Activated T-cell treated with anti-CD3 and anti-CD28 coated beads, Interleukin-2, amount 50 U/mL, for 72 hours (primary cell): ENCODE measurements at regions not wholly inside any gene's neighbourhood (a gene's known extent, or its start where the extent isn't known, plus 50 kb on each side); places are given as distances from the start of the nearest gene placed in this dataset.

Source experiments
- ATAC-seq, 2 donors: fragments of 150-1000 bp; cut with Tn5 transposase; replicated peaks in 1 of 2; 2 replicates each; pipeline ENCODE4 v1.10.0; 2021; ENCODE audit warnings: moderate library complexity in 2 of 2, mild to moderate bottlenecking in 1 of 2
- DNase-seq, 2 donors: peaks; one replicate each; pipeline ENCODE4 v3.0.0; 2021 to 2022; ENCODE audit warnings: mixed read lengths in 1 of 2
- H3K27ac Mint-ChIP-seq: one replicate; pipeline ENCODE4 v1.8.0; 2022; ENCODE audit warnings: mild to moderate bottlenecking, moderate library complexity, mixed read lengths
- H3K27me3 Mint-ChIP-seq: one replicate; pipeline ENCODE4 v1.8.0; 2022; ENCODE audit warnings: low read depth, mixed read lengths
- H3K36me3 Mint-ChIP-seq, 2 donors: one replicate each; pipeline ENCODE4 v1.8.0; 2022; ENCODE audit warnings: mixed read lengths in 2 of 2, mild to moderate bottlenecking in 1 of 2; ENCODE audit not compliant: insufficient read depth in 2 of 2
- H3K4me1 Mint-ChIP-seq: one replicate; pipeline ENCODE4 v1.8.0; 2022; ENCODE audit warnings: low read depth, mixed read lengths
- H3K4me3 Mint-ChIP-seq, 2 donors: one replicate each; pipeline ENCODE4 v1.8.0; 2022; ENCODE audit warnings: mild to moderate bottlenecking in 2 of 2, mixed read lengths in 2 of 2, moderate library complexity in 2 of 2
- H3K9me3 Mint-ChIP-seq, 2 donors: one replicate each; pipeline ENCODE4 v1.8.0; 2022; ENCODE audit warnings: mixed read lengths in 2 of 2

DNA sequence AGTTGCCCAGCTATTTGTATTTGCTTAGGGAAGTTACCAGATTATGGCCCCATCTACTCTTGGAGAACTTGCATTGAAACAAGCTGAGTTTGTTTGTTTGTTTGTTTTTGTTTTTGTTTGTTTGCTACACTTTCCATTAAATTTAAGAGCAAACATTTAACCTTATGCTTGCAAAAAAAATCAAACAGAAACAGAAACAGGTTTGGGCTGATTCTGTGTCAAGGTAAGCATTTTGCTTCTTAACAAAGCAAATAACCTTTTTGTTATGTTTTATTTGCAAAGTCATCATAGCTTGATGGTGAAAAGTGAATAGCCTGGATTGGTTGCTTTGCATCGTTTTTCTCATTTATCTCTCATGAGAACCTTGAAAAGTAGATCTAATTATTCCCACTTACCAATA, 531.8 kb downstream of the EFNB2 start:
- no peak for DNase-seq
- no peaks in the 10 kb centered on the region for H3K27me3 Mint-ChIP-seq
- peaks cover 0 to under 1% of the 10 kb centered on the region in 2 donors for H3K36me3 Mint-ChIP-seq
- ATAC-seq: no peak
- H3K9me3 Mint-ChIP-seq: peaks cover 3 to 5% of the 10 kb centered on the region in 2 donors
- H3K27ac Mint-ChIP-seq: no peak overlapping the region
- no peak overlapping the region for H3K4me3 Mint-ChIP-seq
- no peaks in the 10 kb centered on the region for H3K4me1 Mint-ChIP-seq

DNA sequence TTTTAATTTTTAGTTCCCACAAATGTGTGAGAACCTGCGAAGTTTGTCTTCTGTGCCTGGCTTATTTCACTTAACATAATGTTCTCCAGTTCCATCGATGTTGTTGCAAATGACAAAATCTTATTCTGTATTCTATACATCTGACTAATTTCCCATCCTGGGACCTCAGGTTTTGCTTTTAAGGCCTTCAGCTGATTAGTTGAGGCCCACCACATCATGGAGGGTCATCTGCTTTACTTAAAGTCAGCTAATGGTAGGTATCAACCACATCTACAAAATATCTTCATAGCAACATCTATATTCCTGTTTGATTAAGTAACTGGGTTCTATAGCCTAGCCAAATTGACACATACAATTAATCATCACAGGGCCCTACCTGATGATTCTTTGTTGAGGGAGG, 534.0 kb downstream of the EFNB2 start:
- peaks cover 3 to 5% of the 10 kb centered on the region in 2 donors for H3K9me3 Mint-ChIP-seq
- no peaks in the 10 kb centered on the region for H3K27me3 Mint-ChIP-seq
- ATAC-seq (no peak), DNase-seq (no peak)
- no peaks in the 10 kb centered on the region for H3K4me1 Mint-ChIP-seq
- H3K27ac Mint-ChIP-seq: no peak overlapping the region
- no peak overlapping the region for H3K4me3 Mint-ChIP-seq
- peaks cover 0 to 3% of the 10 kb centered on the region in 2 donors for H3K36me3 Mint-ChIP-seq

DNA sequence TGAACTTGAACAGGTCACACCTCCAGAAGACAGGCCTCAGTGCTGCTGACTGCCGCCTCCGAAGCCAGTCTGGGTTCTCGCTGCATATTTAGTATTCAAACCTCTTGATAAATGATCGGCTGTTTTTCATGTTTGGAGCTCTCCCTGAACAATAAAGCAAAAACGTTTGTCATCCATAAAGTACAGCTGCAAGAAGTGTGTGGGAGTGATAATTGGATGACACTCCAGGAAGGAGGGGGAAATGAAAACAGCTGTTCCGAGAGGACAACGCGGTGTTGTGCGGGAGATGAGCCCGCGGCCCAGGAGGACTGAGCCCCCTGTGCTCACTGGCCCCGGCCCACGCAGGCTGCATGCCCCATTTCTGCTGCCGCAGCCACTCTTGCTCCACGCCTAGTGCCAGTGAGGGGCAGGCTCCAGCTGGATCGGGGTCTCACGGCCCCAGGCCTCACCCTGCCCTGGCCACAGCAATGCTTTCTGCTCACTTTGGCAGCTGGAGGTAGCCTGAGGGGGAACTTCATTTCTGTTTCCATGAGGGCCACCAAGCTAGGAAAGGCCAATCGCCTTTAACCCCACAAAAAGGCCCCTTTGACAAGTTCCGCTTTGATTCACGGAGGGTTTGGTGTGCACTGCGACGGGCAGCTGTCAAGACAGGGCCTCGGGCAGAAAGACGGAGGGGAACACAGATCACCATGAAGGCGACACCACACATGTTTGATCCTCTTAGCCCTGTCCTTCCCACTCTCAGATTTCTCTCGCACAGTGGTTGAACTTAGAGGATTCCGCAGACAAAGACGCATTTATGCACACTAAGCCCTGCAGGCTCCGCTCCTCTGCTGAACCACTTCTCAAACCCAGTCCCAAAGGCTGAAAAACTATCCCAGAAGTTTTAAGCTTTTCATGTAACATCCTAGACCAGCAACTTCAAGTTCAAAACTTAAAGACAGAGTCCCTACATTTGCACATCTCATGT, 537.6 kb downstream of the EFNB2 start:
- DNase-seq: no peak
- Mint-ChIP-seq H3K27ac (no peak overlapping the region), H3K4me1 (no peaks in the 10 kb centered on the region), H3K9me3 (peaks cover 5% of the 10 kb centered on the region in 2 donors), H3K27me3 (no peaks in the 10 kb centered on the region), H3K36me3 (peaks cover 0 to 3% of the 10 kb centered on the region in 2 donors), H3K4me3 (no peak overlapping the region)
- no peak for ATAC-seq

DNA sequence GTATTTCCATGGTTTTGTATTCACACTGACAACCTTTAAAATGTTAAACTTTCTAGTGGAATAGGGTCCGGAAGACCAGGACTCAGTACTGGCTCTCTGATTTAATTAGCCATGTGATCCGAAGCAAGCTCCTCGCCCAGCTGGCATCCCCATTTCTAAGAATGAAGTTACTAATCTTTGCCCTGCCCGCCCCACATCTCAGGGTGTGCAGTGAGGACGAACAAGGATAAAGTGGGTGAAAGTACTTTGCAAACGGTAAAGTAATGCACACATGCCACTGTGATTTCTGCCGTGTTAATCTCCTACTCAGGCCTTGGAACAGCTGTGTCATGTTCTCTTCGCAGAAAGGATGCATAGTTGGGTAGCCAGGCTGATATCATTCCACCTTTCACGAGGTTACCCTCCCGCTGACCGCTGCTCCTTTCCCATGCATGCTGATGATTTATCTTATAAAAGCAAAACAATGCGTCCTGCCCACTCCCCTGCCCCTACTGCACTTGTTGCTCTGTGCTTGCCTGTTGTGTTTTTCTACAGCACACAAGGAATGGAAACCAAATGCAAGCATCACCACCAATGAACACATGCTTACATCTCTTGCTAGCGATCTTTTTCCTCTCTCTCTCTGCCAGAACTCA, 539.0 kb downstream of the EFNB2 start:
- peaks cover 0 to 3% of the 10 kb centered on the region in 2 donors for H3K36me3 Mint-ChIP-seq
- no peak for DNase-seq
- H3K9me3 Mint-ChIP-seq: peaks cover 5% of the 10 kb centered on the region in 2 donors

DNA sequence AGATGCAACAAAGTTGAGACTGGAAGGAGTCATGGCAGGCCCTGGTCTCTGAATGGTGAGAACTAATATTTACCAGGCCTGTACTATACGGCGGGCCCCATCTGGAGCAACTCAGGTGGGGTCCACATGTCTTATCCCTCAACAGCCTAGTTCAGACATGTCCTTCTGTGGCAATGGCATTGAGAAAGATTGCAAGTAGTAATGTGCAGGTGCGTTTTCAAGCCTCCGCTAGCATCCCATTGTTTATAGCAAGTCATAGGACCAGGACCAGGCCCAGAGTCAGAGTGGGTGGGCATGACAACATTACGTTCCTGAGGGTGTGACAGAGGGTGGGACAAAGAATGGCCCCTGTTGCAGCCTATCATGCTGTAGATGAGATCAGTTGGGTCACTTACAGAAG, 541.1 kb downstream of the EFNB2 start:
- no peak overlapping the region for H3K27ac Mint-ChIP-seq
- H3K4me1 Mint-ChIP-seq: no peaks in the 10 kb centered on the region
- H3K36me3 Mint-ChIP-seq: peaks cover 0 to 3% of the 10 kb centered on the region in 2 donors
- peaks cover 3 to 5% of the 10 kb centered on the region in 2 donors for H3K9me3 Mint-ChIP-seq
- H3K4me3 Mint-ChIP-seq: no peak overlapping the region
- H3K27me3 Mint-ChIP-seq: no peaks in the 10 kb centered on the region
- ATAC-seq: no peak
- no peak for DNase-seq

More for the DNA sequence above, 539.0 kb downstream of the EFNB2 start:
- Mint-ChIP-seq H3K4me3 (no peak overlapping the region), H3K27ac (no peak overlapping the region), H3K27me3 (no peaks in the 10 kb centered on the region), H3K4me1 (no peaks in the 10 kb centered on the region)
- ATAC-seq: no peak

DNA sequence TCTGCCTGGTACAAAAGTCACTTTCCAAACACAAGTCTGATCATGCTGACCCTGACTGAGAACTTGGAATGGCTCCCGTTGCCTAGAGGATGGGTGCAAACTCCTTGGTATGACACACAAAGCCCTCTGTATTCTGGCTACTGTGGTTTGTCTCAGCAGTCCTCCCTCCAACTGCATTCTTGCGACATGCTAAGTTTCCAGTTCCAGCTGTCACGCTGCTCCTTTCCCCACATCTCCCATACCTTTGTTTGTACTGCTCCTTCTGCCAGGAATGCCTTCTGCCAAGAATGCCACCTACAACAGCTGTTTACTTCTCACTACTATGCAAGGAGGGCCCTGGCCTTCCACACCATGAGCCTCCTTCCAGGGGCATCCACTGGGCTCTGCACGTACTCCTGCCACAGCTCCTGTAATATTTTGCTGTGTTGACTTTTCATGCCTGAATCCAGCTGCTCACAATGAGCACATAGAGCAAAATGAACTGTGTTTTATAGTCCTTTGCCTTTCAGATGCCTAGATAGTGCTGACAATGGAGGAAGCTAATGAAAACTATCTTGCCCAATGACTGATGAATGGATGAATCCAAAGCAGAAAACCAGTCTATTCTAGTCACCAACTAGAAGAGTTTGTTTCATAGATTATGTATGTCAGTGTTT, 543.7 kb downstream of the EFNB2 start:
- Mint-ChIP-seq H3K27ac (no peak overlapping the region), H3K36me3 (no peaks in the 10 kb centered on the region), H3K4me1 (no peaks in the 10 kb centered on the region), H3K27me3 (no peaks in the 10 kb centered on the region), H3K9me3 (peaks cover 0 to 2% of the 10 kb centered on the region in 2 donors), H3K4me3 (no peak overlapping the region)
- DNase-seq: no peak
- no peak for ATAC-seq

DNA sequence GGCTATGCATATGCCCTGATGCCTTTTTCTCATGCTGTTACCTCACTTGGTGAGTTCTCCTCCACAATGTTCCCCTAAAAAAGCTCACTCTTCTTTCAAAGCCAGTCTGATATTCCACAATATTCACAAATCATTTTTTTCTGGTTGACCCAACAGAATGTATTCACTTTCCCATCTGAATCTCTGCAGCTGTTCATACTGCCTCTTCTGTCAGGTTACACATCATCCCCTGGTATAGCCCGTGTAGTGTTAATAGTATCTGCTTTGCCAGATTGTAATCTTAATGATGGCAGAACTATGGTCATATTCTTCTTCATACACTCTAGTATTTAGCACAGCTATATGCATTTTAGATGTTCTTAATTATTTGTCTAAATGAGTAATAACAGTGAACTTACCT, 544.3 kb downstream of the EFNB2 start:
- no peaks in the 10 kb centered on the region for H3K27me3 Mint-ChIP-seq
- H3K4me1 Mint-ChIP-seq: no peaks in the 10 kb centered on the region
- H3K4me3 Mint-ChIP-seq: no peak overlapping the region
- peaks cover 0 to 2% of the 10 kb centered on the region in 2 donors for H3K9me3 Mint-ChIP-seq
- H3K36me3 Mint-ChIP-seq: no peaks in the 10 kb centered on the region
- H3K27ac Mint-ChIP-seq: no peak overlapping the region
- no peak for DNase-seq
- no peak for ATAC-seq

DNA sequence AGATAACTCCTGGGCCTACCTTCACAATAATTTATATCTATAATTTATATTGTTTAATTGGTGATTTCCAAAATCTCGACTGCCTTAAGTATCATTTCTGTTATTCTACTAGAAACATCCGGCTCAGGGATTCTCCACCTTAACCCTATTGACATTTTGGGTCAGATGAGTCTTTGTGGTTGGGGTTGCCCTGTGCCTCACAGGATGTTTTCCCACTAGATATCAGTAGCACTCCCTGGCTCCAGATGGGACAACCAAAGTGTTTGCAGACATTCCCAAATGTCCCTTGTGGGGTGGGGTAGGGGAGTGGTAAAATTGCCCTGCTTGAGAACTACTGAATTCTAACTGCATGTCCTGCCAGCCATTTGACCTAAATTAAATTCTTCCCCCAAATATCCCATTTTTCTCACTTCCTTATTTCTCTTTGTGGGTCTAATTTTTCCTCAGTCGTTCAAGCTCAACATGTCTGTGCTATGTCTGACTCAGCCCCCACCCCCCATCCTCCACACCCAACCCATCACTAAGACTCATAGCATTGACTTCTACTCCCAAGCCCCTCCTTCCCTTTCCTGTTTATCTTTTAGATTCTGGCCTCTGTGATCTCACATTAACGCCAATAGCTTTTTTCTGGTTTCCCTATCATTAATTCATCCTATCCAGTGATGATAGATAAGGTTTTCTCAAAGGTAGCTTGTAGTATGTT, 545.1 kb downstream of the EFNB2 start:
- Mint-ChIP-seq H3K27ac (no peak overlapping the region), H3K27me3 (no peaks in the 10 kb centered on the region), H3K36me3 (no peaks in the 10 kb centered on the region), H3K9me3 (peaks cover 0 to 2% of the 10 kb centered on the region in 2 donors), H3K4me1 (no peaks in the 10 kb centered on the region), H3K4me3 (no peak overlapping the region)
- ATAC-seq (no peak), DNase-seq (no peak)

DNA sequence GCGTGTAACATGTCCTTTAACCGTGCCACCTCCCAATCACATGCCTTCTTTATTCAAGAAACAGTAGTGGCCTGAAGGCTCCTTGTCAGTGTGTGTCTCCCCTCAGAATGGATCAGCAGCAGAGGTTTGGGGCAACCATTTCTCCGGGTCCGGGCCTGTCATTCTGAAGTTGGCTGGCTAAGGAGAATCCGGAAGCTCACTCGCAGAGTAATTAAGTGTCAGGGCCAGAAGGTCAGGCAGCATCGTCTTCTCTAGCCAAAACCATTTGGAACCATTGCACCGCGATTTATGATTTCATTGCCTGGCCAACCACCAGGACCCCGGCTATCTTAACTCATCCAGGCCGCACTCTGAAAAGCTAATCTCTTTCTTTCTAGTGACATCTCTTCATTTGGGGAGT, 550.8 kb downstream of the EFNB2 start:
- Mint-ChIP-seq H3K27ac (no peak overlapping the region), H3K27me3 (no peaks in the 10 kb centered on the region), H3K36me3 (no peaks in the 10 kb centered on the region), H3K4me3 (no peak overlapping the region), H3K9me3 (no peaks in the 10 kb centered on the region), H3K4me1 (no peaks in the 10 kb centered on the region)
- ATAC-seq (no peak), DNase-seq (no peak)

DNA sequence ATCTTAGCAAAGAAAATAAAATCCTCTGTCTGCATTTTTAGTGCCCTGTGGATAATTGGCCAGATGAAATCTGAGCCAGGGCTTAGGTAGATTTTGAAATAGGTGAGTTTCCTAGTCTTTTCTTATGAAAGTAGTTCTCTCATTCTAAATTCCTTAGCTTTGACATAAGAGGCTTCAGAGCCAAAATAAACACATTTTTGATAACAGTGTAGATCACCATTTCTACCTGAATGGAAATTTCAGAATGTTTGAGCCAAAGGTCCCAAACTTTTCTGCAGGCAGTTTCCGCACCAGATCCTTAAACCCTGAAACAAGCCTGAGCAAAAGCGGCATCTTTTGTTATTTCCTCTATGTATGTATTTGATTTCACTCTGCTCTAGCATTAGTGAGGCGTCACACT, 551.2 kb downstream of the EFNB2 start:
- H3K36me3 Mint-ChIP-seq: no peaks in the 10 kb centered on the region
- no peak overlapping the region for H3K27ac Mint-ChIP-seq
- H3K4me3 Mint-ChIP-seq: no peak overlapping the region
- DNase-seq (no peak), ATAC-seq (no peak)
- no peaks in the 10 kb centered on the region for H3K27me3 Mint-ChIP-seq
- H3K4me1 Mint-ChIP-seq: no peaks in the 10 kb centered on the region
- H3K9me3 Mint-ChIP-seq: no peaks in the 10 kb centered on the region

DNA sequence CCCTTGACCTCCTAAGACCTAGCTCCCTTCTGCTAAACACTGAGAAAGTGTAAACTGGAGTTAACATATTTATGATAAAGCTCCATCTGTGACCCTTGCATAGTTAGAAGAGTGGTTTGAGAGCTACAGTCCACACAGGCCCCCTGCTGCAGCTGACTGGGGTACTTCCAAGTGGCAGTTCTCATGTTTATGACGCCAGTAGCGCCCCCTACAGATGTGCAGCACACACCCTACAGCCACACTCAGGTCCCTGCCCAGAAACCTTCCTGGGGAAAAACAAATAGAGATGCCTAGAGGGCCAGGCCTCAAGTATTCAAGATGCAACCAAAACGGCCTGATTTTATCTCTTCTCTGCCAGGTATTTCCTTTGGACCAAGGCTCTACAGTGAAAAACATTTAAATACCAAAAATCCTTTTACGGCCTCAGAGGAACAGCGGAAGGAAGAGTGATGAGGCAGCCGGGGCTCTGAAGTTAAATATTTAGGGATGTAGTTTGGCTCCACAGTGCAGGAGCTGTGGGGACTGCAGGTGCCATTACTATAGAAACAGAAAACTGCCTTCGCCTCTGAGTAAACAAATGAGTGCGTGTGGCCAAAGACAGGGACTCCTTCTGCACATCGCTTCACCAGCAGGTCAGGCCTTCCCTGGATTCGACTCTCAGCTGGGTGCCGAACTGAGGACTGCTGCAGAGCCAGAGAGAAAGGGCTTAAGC, 553.1 kb downstream of the EFNB2 start:
- no peaks in the 10 kb centered on the region for H3K9me3 Mint-ChIP-seq
- no peaks in the 10 kb centered on the region for H3K27me3 Mint-ChIP-seq
- no peak overlapping the region for H3K4me3 Mint-ChIP-seq
- no peaks in the 10 kb centered on the region for H3K36me3 Mint-ChIP-seq
- no peak overlapping the region for H3K27ac Mint-ChIP-seq
- ATAC-seq (no peak), DNase-seq (no peak)
- no peaks in the 10 kb centered on the region for H3K4me1 Mint-ChIP-seq
